ENCODE measurements at regions not wholly inside any gene's neighbourhood (a gene's known extent, or its start where the extent isn't known, plus 50 kb on each side); places are given as distances from the start of the nearest gene placed in this dataset.

- TF ChIP-seq EZH2 (IDR thresholded peaks at IDR 0.05; ENCODE audit: low read length, missing control alignments) (no peak), CTCF (conservative IDR thresholded peaks at IDR 0.05 in 1 of 2, IDR thresholded peaks at IDR 0.05 in 1 of 2; ENCODE audit: low read depth in 1 of 2, low read length in 2 of 2) (no peak)
These were observed 112.6 kb upstream of the MC4R start for GRCh38 chr18:60485201-60485600.

Data from fibroblast of lung (primary cell).